SU-DHL-6 (cell line): ENCODE measurements at regions not wholly inside any gene's neighbourhood (a gene's known extent, or its start where the extent isn't known, plus 50 kb on each side); places are given as distances from the start of the nearest gene placed in this dataset.
"Not testable (repeated sequence)": the region's sequence is repeated elsewhere in the genome, so short reads cannot be mapped to it uniquely, and the experiment has no call there.

Source experiments
- H2AFZ ChIP-seq: fragments of 200-600 bp; sonication (generic); 2 replicates; pipeline ENCODE4 v1.6.1; 2014; ENCODE audit warnings: low read depth, mild to moderate bottlenecking, moderate library complexity, mixed read lengths, antibody characterized with exemption, low read length; ENCODE audit not compliant: severe bottlenecking
- H3F3A ChIP-seq: fragments of 200-600 bp; shearing (Covaris generic); 2 replicates; pipeline ENCODE4 v1.6.0; 2016; ENCODE audit warnings: antibody characterized with exemption, mild to moderate bottlenecking; ENCODE audit not compliant: insufficient read depth
- H3K27ac ChIP-seq: fragments of 200-600 bp; sonication (generic); 2 replicates; pipeline ENCODE4 v1.5.1; 2016; ENCODE audit warnings: low read depth, mild to moderate bottlenecking, low read length, moderate library complexity, mixed read lengths
- H3K27me3 ChIP-seq: fragments of 200-600 bp; sonication (generic), shearing (Covaris generic); 2 replicates; pipeline ENCODE4 v1.6.0; 2014; ENCODE audit warnings: mild to moderate bottlenecking, low read length
- H3K36me3 ChIP-seq: fragments of 200-600 bp; sonication (generic); 2 replicates; pipeline ENCODE4 v1.6.1; 2014; ENCODE audit warnings: mild to moderate bottlenecking, low read length, mixed read lengths
- H3K4me2 ChIP-seq: fragments of 300-600, 200-600 bp; shearing (Covaris generic), sonication (generic); 2 replicates; pipeline ENCODE4 v1.6.0; 2014; ENCODE audit warnings: low read length, low read depth, mild to moderate bottlenecking; ENCODE audit not compliant: poor library complexity, severe bottlenecking
- H3K4me3 ChIP-seq: fragments of 200-600 bp; sonication (generic); 2 replicates; pipeline ENCODE4 v1.5.1; 2014; ENCODE audit warnings: antibody characterized with exemption, low read length, mild to moderate bottlenecking, mixed read lengths; ENCODE audit not compliant: insufficient read depth, poor library complexity, severe bottlenecking
- H3K79me2 ChIP-seq: fragments of 200-600 bp; sonication (generic); 2 replicates; pipeline ENCODE4 v1.6.1; 2014; ENCODE audit warnings: mild to moderate bottlenecking, low read length, moderate library complexity; ENCODE audit not compliant: insufficient read depth
- H3K9ac ChIP-seq: fragments of 200-600 bp; sonication (generic); 2 replicates; pipeline ENCODE4 v1.7.0; 2014; ENCODE audit warnings: mild to moderate bottlenecking, low read length
- H3K9me2 ChIP-seq: fragments of 200-600 bp; sonication (generic); replicated peaks from 2 replicates; pipeline ENCODE4 v1.6.1; 2014; ENCODE audit warnings: low read length; ENCODE audit not compliant: insufficient read depth
- H3K9me3 ChIP-seq: fragments of 200-600 bp; sonication (generic); 2 replicates; pipeline ENCODE4 v1.6.1; 2014; ENCODE audit warnings: low read length, mixed read lengths; ENCODE audit not compliant: insufficient read depth
- H4K20me1 ChIP-seq: fragments of 200-600 bp; sonication (generic); 2 replicates; pipeline ENCODE4 v1.6.1; 2014; ENCODE audit warnings: low read depth, mild to moderate bottlenecking, antibody characterized with exemption, low read length, moderate library complexity, mixed read lengths
- EZH2phosphoT487 ChIP-seq: fragments of 200-600 bp; sonication (generic), shearing (Covaris generic); conservative IDR thresholded peaks from 2 replicates; pipeline ENCODE4 v1.6.1; 2018; ENCODE audit warnings: mild to moderate bottlenecking, antibody characterized with exemption, low read length, moderate library complexity, mixed read lengths
- TF ChIP-seq, protein P1 (sequence below): fragments of 200-600 bp; sonication (generic); IDR thresholded peaks from one replicate; pipeline ENCODE4 v1.5.1; 2017; ENCODE audit warnings: antibody characterized with exemption, mild to moderate bottlenecking, low read length, moderate library complexity; ENCODE audit not compliant: insufficient read depth, poor library complexity, severe bottlenecking

DNA sequence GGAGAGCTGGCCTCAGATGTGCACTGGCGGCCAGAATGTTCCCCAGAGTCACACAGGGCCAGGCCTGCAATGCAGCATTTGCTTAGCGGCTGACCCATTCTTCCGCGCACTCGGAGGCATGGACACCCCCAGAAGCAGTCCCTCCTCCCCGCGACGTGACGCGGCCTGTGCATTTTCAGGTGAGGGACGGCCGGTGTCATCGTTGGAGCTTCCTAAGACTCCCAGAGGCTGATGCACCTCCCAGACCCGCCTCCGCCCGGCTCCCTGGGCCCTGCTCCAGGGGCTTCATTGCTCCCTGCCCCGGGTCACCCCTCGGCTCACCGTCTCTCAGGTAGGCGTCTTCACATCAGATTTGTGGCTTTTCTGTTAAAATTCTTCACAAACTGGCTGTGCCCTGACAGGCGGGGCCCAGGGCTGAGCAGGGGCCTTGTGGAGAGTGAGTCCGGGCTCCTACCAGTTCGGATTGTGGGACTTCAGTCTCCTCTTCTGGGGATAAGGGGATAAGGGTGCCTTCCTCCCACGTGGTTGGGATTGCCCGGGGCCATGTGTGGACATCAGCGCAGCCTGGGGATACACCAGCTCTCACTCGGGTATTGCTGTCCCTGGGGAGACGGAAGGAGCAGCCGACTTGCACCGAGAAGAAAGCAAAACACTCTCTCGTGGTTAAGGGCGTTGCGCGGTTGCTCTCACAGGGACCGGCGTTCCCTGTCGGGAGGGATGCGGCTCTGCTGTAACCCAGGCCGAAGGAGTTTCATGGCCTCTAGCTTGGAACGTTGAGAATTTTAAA is 249.1 kb downstream of the ADGRD1 start:
- Histone ChIP-seq H3K27me3 (no peaks in the 10 kb centered on the region), H2AFZ (no peak overlapping the region), H3F3A (no peaks in the 10 kb centered on the region), H3K79me2 (no peaks in the 10 kb centered on the region), H3K27ac (no peak overlapping the region), H3K4me3 (no peak overlapping the region), H3K36me3 (no peaks in the 10 kb centered on the region), H3K9me2 (no peaks in the 10 kb centered on the region), H3K4me2 (no peak overlapping the region), H3K9me3 (no peaks in the 10 kb centered on the region), H3K9ac (no peak overlapping the region), H4K20me1 (no peaks in the 10 kb centered on the region)
- no peak for TF ChIP-seq EZH2phosphoT487
- TF ChIP-seq, protein P1, sequence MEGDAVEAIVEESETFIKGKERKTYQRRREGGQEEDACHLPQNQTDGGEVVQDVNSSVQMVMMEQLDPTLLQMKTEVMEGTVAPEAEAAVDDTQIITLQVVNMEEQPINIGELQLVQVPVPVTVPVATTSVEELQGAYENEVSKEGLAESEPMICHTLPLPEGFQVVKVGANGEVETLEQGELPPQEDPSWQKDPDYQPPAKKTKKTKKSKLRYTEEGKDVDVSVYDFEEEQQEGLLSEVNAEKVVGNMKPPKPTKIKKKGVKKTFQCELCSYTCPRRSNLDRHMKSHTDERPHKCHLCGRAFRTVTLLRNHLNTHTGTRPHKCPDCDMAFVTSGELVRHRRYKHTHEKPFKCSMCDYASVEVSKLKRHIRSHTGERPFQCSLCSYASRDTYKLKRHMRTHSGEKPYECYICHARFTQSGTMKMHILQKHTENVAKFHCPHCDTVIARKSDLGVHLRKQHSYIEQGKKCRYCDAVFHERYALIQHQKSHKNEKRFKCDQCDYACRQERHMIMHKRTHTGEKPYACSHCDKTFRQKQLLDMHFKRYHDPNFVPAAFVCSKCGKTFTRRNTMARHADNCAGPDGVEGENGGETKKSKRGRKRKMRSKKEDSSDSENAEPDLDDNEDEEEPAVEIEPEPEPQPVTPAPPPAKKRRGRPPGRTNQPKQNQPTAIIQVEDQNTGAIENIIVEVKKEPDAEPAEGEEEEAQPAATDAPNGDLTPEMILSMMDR: no peak

DNA sequence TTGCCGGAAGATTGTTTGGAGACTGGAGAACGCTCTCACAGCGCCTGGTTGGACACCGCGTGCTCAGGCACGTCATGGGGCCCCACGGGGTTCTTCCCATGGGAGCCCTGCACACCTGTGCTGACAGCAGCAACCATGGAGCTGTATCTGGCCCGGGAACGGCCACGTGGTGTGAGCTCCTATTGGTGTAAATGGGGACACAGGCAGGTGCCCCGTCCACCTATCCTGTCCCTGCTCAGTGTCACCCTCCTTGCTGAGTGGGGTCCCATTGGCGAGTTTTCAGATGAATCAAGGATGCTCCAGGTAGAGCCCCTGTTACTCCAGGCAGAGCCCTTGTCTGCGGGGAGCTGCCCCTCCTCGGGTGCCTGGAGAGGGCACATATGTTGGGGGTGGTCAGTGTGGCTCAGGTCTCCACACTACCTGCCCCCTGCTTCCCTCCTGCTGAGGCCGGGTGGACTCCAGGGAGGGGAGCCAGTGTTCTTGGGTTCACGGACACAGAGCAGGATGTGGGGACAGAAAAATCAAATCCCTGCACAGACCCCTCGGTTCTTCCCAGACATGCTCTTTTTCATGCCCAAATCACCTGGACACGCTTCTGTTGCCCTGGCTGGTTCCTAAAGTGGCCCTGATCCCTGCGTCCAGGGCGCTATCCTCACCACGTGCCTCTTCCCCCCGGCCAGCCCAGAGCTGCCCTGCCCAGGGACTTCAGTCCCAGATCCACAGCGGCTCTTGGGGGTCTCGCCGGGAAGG is 250.1 kb downstream of the ADGRD1 start:
- no peak overlapping the region for H3K27ac ChIP-seq
- H3K4me3 ChIP-seq: no peak overlapping the region
- no peaks in the 10 kb centered on the region for H3K79me2 ChIP-seq
- no peak for TF ChIP-seq EZH2phosphoT487
- TF ChIP-seq, protein P1: no peak
- H2AFZ ChIP-seq: no peak overlapping the region
- H3K9ac ChIP-seq: no peak overlapping the region
- H4K20me1 ChIP-seq: no peaks in the 10 kb centered on the region
- no peaks in the 10 kb centered on the region for H3F3A ChIP-seq
- no peak overlapping the region for H3K4me2 ChIP-seq
- no peaks in the 10 kb centered on the region for H3K36me3 ChIP-seq
- no peaks in the 10 kb centered on the region for H3K27me3 ChIP-seq
- H3K9me3 ChIP-seq: no peaks in the 10 kb centered on the region
- no peaks in the 10 kb centered on the region for H3K9me2 ChIP-seq

DNA sequence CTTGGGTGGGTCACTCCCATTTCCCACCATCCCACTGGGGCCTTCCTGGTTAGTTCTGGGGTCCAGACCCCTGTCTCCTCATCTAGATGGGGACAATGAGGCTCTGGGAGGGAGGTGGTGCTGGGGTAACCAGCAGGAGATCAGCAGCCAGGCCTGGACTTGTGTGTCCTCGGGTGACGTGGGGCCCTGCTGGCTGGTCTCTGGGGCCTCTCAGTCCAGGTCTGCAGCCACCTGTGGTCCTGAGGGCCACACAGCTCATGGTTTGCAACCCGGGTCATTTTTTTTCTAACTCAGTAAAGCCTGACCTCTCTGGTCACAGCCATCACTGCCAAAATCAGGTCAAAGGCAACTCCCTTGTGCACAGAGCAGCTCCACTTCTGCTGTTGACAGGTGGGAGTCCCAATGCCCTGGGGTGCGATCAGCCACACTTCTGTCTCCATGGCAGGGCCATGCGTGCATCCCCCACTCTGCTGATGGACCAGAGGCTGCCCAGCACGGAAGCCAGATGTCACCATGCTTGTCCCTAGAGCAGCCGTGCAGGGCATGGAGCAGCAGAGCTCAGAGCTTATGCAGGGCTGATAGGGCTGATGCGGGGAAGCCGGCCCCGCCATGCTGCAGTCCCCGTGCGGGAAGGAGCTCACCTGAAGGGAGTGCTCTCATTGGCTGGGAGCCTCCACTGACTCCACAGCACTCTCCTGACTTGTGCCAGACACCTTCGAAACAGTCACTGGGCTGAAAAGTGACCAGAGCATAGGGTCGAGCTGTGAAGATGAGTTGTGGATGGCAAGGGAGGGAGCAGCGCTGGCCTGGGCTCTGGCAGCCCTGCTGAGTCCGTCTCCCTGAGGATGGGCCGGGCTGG is 250.9 kb downstream of the ADGRD1 start:
- TF ChIP-seq, protein P1: no peak
- no peak for TF ChIP-seq EZH2phosphoT487

DNA sequence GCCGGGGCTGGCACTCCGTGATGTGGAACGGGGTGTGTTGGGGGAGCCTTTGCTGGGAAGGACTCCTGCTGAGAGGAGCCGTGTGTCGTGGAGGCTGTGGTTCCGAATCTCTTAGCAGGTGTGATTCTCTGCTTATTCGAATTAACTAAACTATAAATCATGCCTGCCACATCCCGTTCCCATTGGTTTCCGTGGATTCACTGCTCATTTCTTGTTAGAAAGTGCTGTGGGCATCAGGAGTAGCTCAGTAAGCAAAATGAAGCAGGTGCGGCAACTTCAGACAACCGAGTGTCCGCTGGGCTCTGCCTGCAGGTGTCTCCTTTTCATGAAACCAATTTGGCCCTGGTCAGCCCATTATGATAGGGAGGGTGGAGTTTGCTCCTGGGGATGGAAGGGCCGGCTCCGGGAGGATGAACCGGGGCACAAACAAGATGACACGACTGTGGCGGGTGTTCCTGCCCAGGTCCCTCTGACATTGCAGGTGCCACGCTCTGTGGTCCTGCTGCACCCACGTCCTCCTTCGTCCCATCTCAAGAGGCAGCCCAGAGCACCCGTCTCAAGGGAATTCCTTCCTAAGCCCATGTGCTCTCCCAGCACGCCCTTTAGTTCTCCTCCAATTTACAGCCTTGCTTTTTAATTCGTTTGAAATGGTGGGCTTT is 251.7 kb downstream of the ADGRD1 start:
- not testable (repeated sequence) for H3K27ac ChIP-seq, H4K20me1 ChIP-seq, H3K36me3 ChIP-seq, H2AFZ ChIP-seq, H3K9ac ChIP-seq, H3K9me3 ChIP-seq, H3F3A ChIP-seq, H3K4me2 ChIP-seq, H3K79me2 ChIP-seq, H3K9me2 ChIP-seq, H3K4me3 ChIP-seq, H3K27me3 ChIP-seq

More for the DNA sequence above, 250.9 kb downstream of the ADGRD1 start:
- Histone ChIP-seq H3K4me2 (no peak overlapping the region), H4K20me1 (no peaks in the 10 kb centered on the region), H3K9me3 (no peaks in the 10 kb centered on the region), H3K79me2 (no peaks in the 10 kb centered on the region), H3K9ac (no peak overlapping the region), H3K9me2 (no peaks in the 10 kb centered on the region), H3K27me3 (no peaks in the 10 kb centered on the region), H2AFZ (no peak overlapping the region), H3K36me3 (no peaks in the 10 kb centered on the region), H3K4me3 (no peak overlapping the region), H3F3A (no peaks in the 10 kb centered on the region), H3K27ac (no peak overlapping the region)
